A549 (cell line): ENCODE measurements at regions not wholly inside any gene's neighbourhood (a gene's known extent, or its start where the extent isn't known, plus 50 kb on each side); places are given as distances from the start of the nearest gene placed in this dataset.

Source experiments
- BHLHE40 ChIP-seq: IDR thresholded peaks from 2 replicates; pipeline ENCODE4 v1.6.1; 2012; ENCODE audit warnings: low read depth, low read length, inconsistent platforms
- CTCF ChIP-seq: fragments of >200 bp; sonication (Bioruptor Twin); formaldehyde crosslinking; IDR thresholded peaks from 3 replicates; pipeline ENCODE4 v1.5.1; 2016
- MYC ChIP-seq: IDR thresholded peaks from 2 replicates; pipeline ENCODE4 v1.6.1; 2012; ENCODE audit warnings: mild to moderate bottlenecking, inconsistent platforms, low read length, improper control_type of control experiment, borderline replicate concordance
- POLR2A ChIP-seq: IDR thresholded peaks from 2 replicates; pipeline ENCODE4 v1.6.1; 2012; ENCODE audit warnings: mild to moderate bottlenecking, low read length
- RFX5 ChIP-seq: fragments of 450-650 bp; IDR thresholded peaks from 2 replicates; pipeline ENCODE4 v1.7.1; 2014; ENCODE audit warnings: antibody characterized with exemption, mild to moderate bottlenecking, moderate library complexity

GRCh38 chr6:4327841-4328240 is 192.5 kb upstream of the ECI2 start:
- TF ChIP-seq BHLHE40 = no peak
- TF ChIP-seq POLR2A = no peak
- TF ChIP-seq CTCF = no peak
- TF ChIP-seq MYC = no peak
- TF ChIP-seq RFX5 = no peak
